ENCODE measurements at regions not wholly inside any gene's neighbourhood (a gene's known extent, or its start where the extent isn't known, plus 50 kb on each side); places are given as distances from the start of the nearest gene placed in this dataset.

DNA sequence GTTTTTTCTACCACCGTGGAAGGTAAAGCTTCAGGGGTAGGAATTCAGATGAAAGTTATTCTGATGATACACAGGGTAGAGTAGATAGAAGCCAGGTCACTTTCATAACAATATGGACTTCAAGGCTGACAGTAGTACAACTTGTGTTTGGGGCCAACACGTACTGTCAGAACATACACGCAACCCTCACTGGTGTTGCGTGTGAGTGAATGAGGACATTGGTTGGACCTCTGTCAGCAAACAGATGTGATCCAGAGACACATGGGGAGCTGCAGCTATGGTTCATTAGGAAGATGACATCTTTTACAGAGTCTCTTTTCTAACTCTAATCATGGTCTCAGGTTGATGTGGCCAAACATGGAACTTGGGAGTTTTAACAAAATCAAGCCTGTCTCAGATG is 70.1 kb upstream of the MOCS2 start:
- TF ChIP-seq POLR2A (IDR thresholded peaks at IDR 0.05): no peak
- TF ChIP-seq, protein P1, sequence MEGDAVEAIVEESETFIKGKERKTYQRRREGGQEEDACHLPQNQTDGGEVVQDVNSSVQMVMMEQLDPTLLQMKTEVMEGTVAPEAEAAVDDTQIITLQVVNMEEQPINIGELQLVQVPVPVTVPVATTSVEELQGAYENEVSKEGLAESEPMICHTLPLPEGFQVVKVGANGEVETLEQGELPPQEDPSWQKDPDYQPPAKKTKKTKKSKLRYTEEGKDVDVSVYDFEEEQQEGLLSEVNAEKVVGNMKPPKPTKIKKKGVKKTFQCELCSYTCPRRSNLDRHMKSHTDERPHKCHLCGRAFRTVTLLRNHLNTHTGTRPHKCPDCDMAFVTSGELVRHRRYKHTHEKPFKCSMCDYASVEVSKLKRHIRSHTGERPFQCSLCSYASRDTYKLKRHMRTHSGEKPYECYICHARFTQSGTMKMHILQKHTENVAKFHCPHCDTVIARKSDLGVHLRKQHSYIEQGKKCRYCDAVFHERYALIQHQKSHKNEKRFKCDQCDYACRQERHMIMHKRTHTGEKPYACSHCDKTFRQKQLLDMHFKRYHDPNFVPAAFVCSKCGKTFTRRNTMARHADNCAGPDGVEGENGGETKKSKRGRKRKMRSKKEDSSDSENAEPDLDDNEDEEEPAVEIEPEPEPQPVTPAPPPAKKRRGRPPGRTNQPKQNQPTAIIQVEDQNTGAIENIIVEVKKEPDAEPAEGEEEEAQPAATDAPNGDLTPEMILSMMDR (IDR thresholded peaks at IDR 0.05): no peak

Data from Peyer's patch (tissue), 4 donors.